ENCODE measurements at regions not wholly inside any gene's neighbourhood (a gene's known extent, or its start where the extent isn't known, plus 50 kb on each side); places are given as distances from the start of the nearest gene placed in this dataset.
A peak's percentile ranks its signal among the peaks of the same experiment; 100 is the strongest.

- Histone ChIP-seq H2BK5ac (ENCODE audit: insufficient read length, low read length) (no peak overlapping the region), H4K8ac (replicated peaks; ENCODE audit: insufficient read length, low read depth, low read length) (no peak overlapping the region), H3T11ph (ENCODE audit: low read length) (no peak overlapping the region), H3K23ac (ENCODE audit: insufficient read length, low read depth, low read length) (no peak overlapping the region), H3K9ac (ENCODE audit: extremely low read depth, insufficient read length, low read length) (no peak overlapping the region), H3K56ac (ENCODE audit: insufficient read length, low read depth, low read length) (no peak overlapping the region), H2BK12ac (ENCODE audit: insufficient read length, low read depth, low read length) (no peak overlapping the region), H3K4me2 (ENCODE audit: insufficient read depth, insufficient read length, low read length) (no peak overlapping the region), H2BK15ac (ENCODE audit: low read depth, low read length) (no peak overlapping the region), H2AK5ac (ENCODE audit: insufficient read length, low read length) (no peak overlapping the region), H4K20me1 (ENCODE audit: control insufficient read depth, insufficient read depth, insufficient read length) (no peaks in the 10 kb centered on the region), H3K79me1 (ENCODE audit: insufficient read depth, low read depth, low read length, poor library complexity, severe bottlenecking) (no peaks in the 10 kb centered on the region), H3K27ac (ENCODE audit: insufficient read length, low read depth, low read length) (no peak overlapping the region), H4K5ac (ENCODE audit: insufficient read length, low read depth, low read length) (no peak overlapping the region), H3K4ac (ENCODE audit: low read depth, low read length) (no peak overlapping the region), H3K27me3 (ENCODE audit: insufficient read depth, low read length) (no peaks in the 10 kb centered on the region; the same call in 1 of the 2 replicates), H2BK20ac (ENCODE audit: low read depth, low read length, poor library complexity, severe bottlenecking) (no peak overlapping the region), H2BK120ac (ENCODE audit: low read depth, low read length, poor library complexity, severe bottlenecking) (no peak overlapping the region), H3K9me3 (ENCODE audit: control insufficient read depth, low read depth, low read length) (no peaks in the 10 kb centered on the region), H4K91ac (ENCODE audit: insufficient read length, low read depth, low read length) (no peak overlapping the region), H3K14ac (ENCODE audit: insufficient read depth, low read length) (0 out of 2 replicates have a peak overlapping the region, but pooled peaks have one; percentile 55), H3K18ac (ENCODE audit: insufficient read length, low read depth, low read length) (no peak overlapping the region), H3K23me2 (ENCODE audit: insufficient read length, low read depth, low read length, poor library complexity, severe bottlenecking) (no peaks in the 10 kb centered on the region), H3K79me2 (ENCODE audit: insufficient read depth, low read length) (no peaks in the 10 kb centered on the region), H2AFZ (ENCODE audit: low read length) (no peak overlapping the region), H3K4me1 (ENCODE audit: insufficient read depth, low read length) (no peaks in the 10 kb centered on the region)
- Mint-ChIP-seq H3K27me3 (ENCODE audit: low read depth) (peaks cover 25% of the 10 kb centered on the region), H3K9me3 (peaks cover 14 to 16% of the 10 kb centered on the region in 2 experiments; a peak in 4 of 5 replicates), H3K27ac (no peak overlapping the region), H3K4me1 (no peaks in the 10 kb centered on the region), H3K36me3 (ENCODE audit: insufficient read depth in 1 of 3, low read depth in 3 of 3) (peaks cover 0 to 7% (median 2%) of the 10 kb centered on the region in 3 experiments; a peak in 1 of 7 replicates), H3K4me3 (no peak overlapping the region)
- WGBS (ENCODE audit: extremely low coverage, insufficient read length, low lambda C conversion rate): no CpG with 5 or more reads among the region's 5 CpGs
- TF ChIP-seq, protein P1, sequence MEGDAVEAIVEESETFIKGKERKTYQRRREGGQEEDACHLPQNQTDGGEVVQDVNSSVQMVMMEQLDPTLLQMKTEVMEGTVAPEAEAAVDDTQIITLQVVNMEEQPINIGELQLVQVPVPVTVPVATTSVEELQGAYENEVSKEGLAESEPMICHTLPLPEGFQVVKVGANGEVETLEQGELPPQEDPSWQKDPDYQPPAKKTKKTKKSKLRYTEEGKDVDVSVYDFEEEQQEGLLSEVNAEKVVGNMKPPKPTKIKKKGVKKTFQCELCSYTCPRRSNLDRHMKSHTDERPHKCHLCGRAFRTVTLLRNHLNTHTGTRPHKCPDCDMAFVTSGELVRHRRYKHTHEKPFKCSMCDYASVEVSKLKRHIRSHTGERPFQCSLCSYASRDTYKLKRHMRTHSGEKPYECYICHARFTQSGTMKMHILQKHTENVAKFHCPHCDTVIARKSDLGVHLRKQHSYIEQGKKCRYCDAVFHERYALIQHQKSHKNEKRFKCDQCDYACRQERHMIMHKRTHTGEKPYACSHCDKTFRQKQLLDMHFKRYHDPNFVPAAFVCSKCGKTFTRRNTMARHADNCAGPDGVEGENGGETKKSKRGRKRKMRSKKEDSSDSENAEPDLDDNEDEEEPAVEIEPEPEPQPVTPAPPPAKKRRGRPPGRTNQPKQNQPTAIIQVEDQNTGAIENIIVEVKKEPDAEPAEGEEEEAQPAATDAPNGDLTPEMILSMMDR (conservative IDR thresholded peaks at IDR 0.05): no peak
- DNase-seq: no peak
These were observed 88.8 kb downstream of the OAT start for GRCh38 chr10:124329941-124330340.
